NCI-H82 (cell line): ENCODE measurements at regions not wholly inside any gene's neighbourhood (a gene's known extent, or its start where the extent isn't known, plus 50 kb on each side); places are given as distances from the start of the nearest gene placed in this dataset.

Experiments
- DNase-seq: peaks from one replicate; lab custom pipeline; 2025; lab: John Stamatoyannopoulos, UW

DNA sequence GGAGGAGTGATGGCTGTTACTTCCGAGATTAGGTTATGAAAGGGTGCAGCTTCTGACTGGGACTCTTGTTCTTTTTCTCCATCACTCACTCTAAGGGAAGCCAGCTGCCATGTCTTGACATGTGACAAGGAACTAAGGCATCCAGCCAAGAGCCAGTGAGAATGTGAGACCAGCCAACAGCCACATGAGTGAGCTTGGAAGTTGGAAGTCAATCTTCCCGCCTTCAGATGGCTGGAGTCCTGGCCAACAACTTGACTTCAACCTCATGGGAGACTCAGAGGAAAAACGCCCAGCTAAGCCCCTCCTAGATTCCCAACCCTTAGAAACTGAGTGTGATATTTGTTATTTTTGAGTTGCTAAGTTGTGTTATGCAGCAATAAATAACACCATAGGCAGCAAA is 201.1 kb downstream of the SNX18 start:
- no peak for DNase-seq

DNA sequence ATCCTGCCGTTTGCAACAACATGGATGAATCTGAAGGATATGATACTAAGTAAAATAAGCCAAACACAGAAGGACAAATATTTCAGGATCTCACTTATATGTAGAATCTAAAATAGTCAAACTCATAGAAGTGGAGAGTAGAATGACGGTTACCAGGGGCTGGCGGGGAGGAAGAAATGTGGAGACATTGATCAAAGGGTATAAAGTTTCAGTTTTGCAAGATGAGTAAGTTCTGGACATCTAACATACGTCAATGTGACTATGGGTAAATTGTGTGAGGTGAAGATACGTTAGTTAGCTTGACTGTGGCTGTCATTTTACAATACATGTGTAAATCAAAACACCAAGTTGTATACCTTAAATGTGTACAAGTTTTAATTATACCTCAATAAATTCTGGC is 200.3 kb downstream of the SNX18 start:
- DNase-seq = no peak

GRCh38 chr5:54717459-54717858 is 199.9 kb downstream of the SNX18 start:
- DNase-seq = no peak

DNA sequence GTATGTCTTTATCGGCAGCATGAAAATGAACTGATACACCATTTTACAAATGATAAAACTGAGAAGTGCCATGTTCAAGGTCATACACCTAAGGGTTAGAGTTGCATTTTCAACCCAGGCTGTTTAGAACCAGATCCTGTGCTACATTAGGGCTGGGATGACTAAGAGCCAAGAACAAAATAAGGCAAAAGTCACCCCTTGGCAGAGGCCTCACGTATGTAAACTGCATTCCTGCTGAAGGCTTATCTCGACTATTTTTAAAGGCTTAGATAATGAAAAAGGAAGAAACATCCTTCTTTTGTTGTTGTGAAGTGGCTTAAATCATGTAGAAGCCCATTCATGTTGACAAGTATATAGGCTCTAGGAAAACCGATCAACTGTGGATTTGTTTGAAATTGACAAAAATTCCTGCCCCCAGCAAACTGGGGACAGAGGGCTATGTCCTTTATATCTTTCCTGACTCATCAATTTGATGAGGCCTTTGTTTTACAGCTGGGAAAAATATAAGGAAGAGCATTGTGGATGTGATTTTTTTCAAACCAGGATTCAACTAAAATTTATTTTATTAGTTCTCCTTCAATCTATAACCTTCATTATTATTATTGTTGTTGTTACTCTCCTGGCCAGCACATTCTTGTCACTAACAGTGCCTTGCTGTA is 196.5 kb downstream of the SNX18 start:
- DNase-seq = no peak

GRCh38 chr5:54709096-54709495 is 191.5 kb downstream of the SNX18 start:
- DNase-seq = no peak

DNA sequence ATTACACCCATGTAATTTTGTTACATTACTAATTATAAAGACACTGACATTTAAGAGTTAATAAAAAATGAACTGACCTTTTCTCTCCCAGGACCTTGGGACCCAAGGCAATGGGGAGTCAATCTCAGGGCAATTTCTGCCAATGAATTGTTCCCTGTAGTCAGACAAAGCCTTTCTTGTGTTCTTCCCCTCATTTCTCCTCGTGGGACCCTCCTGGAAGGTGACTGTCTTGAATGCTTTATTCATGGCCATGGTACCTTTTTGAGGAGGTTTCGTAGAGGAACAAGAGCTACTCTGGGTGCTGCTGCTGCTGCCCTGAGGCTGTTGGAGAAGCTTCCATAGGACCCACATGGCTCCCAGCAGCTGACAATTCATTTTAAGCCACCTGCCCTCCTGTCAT is 190.3 kb downstream of the SNX18 start:
- no peak for DNase-seq

- DNase-seq = no peak
Measured at GRCh38 chr5:54705994-54706653, 188.6 kb downstream of the SNX18 start.

- no peak for DNase-seq
Measured at GRCh38 chr5:54704825-54705224, 187.3 kb downstream of the SNX18 start.

DNA sequence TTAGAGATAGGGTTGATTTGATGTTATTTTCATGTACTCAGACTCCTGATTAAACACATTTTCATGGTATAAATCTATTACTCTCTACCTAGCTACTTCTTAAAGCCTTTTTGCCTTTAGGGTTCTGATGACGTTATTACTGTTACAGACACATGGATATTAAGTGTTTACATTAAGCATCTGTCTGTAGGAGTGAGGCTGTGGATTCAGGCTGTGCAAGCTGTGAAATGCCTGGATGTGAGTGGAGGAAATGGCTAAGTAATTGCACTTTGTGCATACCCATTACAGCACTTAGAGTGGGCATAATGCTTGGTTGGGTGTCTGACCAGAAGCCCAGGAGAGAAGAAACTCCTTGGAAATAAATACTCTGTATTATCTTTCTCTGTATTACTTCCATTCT is 186.8 kb downstream of the SNX18 start:
- DNase-seq = no peak

GRCh38 chr5:54703565-54704255 is 186.2 kb downstream of the SNX18 start:
- DNase-seq = no peak

GRCh38 chr5:54703133-54703532 is 185.6 kb downstream of the SNX18 start:
- no peak for DNase-seq

DNA sequence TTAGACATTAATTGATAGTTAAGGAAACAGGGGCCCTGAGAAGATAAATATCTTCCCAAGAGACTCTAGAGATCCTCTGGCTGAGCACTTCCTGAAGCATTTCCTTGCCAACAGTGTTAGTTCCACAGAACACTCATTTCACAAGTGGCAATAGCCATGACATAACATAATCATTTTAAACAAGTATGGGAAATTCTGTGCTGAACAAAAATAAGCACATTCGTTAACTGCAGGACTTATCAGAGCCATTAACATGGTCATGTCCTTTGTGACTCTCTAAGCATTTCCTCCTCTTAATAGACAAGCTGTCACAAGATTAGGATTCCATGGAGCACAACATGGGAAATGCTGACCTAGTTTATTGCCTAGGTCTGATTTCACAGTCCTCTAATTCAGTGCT is 184.9 kb downstream of the SNX18 start:
- DNase-seq = no peak

DNA sequence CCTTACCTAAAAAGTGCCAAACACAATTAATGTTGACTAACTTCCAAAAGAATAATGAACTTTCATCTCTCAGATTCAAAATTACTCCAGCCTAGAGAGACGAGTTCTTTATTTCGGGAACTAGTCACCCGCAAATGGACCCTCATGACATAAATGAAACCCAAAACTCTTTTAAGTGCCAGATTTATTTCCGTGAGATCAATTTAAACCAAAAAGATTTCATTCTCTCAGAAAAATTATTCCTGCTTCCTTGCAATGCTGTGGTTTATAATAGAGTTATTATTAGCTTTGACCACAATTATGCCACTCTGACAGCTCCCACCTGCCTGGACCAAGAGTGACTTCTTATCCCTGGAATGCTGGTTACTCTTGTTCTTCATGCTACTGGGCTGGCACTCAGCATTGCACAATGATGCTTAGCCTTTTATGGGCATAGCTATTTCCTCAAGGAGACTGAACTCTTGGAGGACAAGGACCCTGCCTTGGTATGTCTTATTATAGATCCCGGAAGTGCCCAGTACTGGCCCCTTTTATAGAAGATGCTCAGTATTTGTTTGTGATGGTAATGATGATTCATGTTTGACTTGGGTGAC is 183.5 kb downstream of the SNX18 start:
- DNase-seq = no peak

GRCh38 chr5:54696931-54697330 is 179.4 kb downstream of the SNX18 start:
- no peak for DNase-seq

DNA sequence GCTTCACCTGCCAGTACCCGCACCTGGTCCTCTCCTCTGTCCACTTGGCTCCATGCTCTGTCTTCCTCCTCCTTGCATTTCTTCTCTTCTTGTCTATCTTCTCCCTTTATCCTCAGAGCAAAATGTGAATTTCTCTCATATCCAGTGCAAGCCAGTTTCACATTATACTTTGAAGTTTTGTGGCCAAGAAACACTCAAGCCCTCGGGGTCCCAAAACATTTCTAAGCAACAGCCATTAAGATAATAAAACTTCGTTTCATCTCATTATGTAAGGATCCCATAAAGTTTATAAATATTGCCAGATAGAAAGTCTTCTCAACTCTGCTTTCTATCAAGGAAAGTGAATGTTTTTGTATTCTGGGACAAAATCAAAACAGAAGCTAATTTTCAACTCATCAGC is 178.8 kb downstream of the SNX18 start:
- no peak for DNase-seq

DNA sequence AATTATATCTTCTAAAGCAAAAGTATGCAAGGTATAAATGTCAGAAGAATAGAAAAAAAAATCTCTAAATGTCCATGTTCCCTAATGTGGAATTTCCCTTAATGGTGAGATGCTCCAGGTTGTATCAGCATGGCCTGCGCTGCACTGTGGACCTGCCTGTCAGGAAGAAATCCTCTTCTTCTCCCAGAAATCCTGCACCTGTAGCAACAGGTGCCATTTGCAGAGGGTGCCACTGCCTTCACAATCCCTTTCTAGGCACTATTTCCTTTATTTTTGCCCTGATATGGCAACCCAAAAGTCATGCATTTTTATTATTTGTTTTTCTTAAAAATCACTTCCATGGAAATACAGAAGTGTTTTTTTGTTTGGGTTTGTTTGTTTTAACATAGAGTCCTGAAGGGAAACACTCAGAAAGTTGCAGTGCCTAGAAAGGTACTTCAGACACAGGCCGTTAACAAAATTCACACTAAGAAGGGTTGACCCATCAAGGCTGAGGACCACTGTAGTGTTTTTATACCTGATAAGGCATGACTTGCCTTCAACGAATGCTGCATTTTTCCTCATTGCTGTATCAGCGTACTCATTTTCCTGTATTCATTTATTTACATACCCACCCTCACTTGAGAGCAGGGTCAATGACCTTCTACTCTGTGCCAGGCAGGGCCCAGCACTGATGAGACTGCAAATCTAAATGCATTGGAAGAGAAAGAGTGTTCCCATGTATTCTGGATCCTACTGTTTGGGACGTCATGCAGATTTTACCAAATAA is 177.8 kb downstream of the SNX18 start:
- no peak for DNase-seq

- no peak for DNase-seq
Measured at GRCh38 chr5:54693936-54694657, 176.5 kb downstream of the SNX18 start.

DNA sequence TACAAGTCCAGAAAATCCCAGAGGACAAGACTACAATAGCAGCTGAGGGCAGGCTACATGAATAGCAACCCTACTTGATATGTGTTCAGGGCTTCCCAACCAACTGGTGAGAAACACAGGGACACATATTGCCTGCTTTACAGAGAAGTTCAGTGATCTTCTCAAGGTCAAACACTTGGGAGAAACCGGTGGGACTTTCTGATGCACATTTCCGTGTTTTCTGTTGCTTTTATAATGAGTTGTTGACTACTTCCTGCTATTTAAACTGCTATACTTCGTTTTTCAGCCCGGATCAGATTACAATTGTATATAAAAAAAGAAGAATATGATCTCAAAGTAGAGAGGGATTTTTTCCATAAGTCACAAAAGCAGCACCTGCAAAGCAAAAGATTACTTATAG is 175.1 kb downstream of the SNX18 start:
- DNase-seq = no peak

DNA sequence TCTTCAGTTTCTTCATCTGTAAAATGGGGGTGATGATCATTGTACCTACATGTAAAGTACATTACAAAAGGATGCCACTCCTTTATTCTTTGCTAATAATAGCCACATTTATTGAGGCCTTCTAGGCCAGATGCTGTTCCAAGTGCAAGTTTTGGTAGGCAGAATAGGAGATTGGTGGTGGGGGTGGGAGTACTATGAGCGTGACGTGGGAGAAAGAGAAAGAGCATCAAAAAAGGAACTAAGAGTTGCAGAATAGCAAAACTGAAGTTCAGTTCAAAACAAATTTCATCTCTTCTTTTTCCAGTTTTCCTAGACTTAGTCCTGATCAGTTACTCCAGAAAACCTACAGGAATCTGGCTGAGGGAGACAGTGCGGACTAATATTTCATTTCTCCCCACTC is 174.1 kb downstream of the SNX18 start:
- DNase-seq = no peak

DNA sequence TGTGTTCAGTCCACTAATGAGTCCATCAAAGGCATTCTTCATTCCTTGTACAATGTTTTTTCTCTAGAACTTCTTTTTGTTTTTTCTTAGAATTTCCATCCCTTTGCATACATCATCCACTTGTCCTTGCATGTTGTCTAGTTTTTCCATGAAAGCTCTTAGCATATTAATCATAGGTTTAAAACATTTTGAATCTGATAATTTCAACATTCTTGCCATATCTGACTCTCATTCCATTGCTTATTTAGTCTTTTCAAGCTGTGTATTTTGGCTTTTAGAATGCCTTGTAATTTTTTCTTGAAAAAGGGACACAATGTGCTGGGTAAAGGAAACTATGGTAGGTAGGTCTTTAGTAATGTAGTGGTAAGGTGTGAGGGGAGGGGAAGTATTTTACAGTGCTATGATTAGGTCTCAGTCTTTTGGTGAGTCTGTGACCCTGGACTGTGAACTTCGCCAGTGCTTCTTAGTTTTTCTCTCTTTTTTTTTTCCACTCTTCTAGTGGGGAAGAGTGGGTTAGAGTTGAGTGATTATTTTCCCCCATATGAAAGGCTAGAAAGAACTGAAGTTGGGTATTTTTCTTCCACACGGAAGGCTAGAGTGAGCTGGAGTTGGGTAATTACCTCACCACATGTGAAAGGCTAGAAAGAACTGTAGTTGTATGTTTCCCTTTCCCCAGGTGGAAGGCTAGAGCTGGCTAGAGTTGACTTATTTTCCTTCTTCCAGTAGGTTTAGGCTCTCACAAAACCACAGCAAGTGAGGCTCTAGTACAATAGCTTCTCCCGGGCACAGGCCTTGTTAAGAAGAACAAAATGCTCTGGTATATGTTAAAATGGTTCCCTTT is 172.1 kb downstream of the SNX18 start:
- DNase-seq = no peak

DNA sequence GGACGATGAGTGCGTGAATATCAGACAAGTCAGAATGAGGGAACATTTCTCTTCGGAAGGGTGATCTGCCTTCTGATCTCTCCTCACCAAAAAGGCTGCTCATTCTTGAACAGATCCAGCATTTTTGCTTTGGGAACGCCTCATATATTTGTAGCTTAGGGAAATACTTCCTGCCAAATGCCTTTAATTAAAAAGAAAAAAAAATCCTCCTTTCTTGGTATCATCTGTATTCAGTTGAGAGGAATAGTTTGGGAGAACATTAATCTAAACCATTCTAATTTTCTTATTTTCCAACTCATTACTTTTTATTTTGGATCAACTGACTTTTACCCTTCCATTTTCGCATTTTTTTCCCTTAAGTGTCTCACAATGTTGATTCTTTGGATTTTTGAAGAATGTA is 163.4 kb downstream of the SNX18 start:
- no peak for DNase-seq
